Lung (tissue), 11 donors: ENCODE measurements at regions not wholly inside any gene's neighbourhood (a gene's known extent, or its start where the extent isn't known, plus 50 kb on each side); places are given as distances from the start of the nearest gene placed in this dataset.

Experiments used
- ATAC-seq: fragments of 200-7000 bp; cut with Tn5 transposase; one replicate; pipeline ENCODE4 v1.9.1; 2020; ENCODE audit warnings: moderate number of reproducible peaks; ENCODE audit not compliant: insufficient read depth, low FRiP score
- DNase-seq, 3 donors: peaks; one replicate each; pipeline ENCODE4 v3.0.0-alpha.2; 2013 to 2017
- H3K27ac ChIP-seq, 2 donors: one replicate each; pipeline ENCODE4 v1.5.1; 2013; ENCODE audit warnings: mild to moderate bottlenecking in 2 of 2, moderate library complexity in 2 of 2, control low read depth in 1 of 2, inconsistent platforms in 1 of 2, low read depth in 1 of 2, low read length in 1 of 2
- H3K27me3 ChIP-seq, 3 donors: one replicate each; pipeline ENCODE4 v1.5.1; 2013; ENCODE audit warnings: low read length in 2 of 3; ENCODE audit not compliant: control insufficient read depth in 3 of 3, insufficient read depth in 3 of 3
- H3K36me3 ChIP-seq, 4 donors: one replicate each; pipeline ENCODE4 v1.5.1; 2013; ENCODE audit warnings: low read length in 4 of 4, mild to moderate bottlenecking in 1 of 4, moderate library complexity in 1 of 4; ENCODE audit not compliant: control insufficient read depth in 4 of 4, insufficient read depth in 4 of 4
- H3K4me1 ChIP-seq, 5 donors: one replicate each; pipeline ENCODE4 v1.5.1; 2013; ENCODE audit warnings: low read length in 5 of 5, mild to moderate bottlenecking in 2 of 5, moderate library complexity in 1 of 5; ENCODE audit not compliant: control insufficient read depth in 5 of 5, insufficient read depth in 5 of 5
- H3K4me3 ChIP-seq: one replicate; pipeline ENCODE4 v1.5.1; 2013; ENCODE audit warnings: mild to moderate bottlenecking, control low read depth, moderate library complexity
- H3K9ac ChIP-seq, 2 donors: one replicate each; pipeline ENCODE4 v1.5.1; 2013; ENCODE audit warnings: low read length in 2 of 2, control low read depth in 1 of 2; ENCODE audit not compliant: insufficient read depth in 1 of 2
- H3K9me3 ChIP-seq, 4 donors: one replicate each; pipeline ENCODE4 v1.5.1; 2013; ENCODE audit warnings: low read length in 3 of 4, mild to moderate bottlenecking in 1 of 4, moderate library complexity in 1 of 4; ENCODE audit not compliant: control insufficient read depth in 4 of 4, insufficient read depth in 3 of 4
- WGBS, 2 donors: extraction: QIAGEN DNeasy Blood & Tissue Kit; methylation state at CpG; one replicate each; pipeline ENCODE4 v1.1.7; 2013; 5-methylcytosine and 5-hydroxymethylcytosine counted together
- TF ChIP-seq, protein P1 (sequence below): IDR thresholded peaks from 2 replicates; pipeline ENCODE4 v1.5.1; 2012; ENCODE audit warnings: mild to moderate bottlenecking; ENCODE audit errors: control extremely low read depth, extremely low read depth
- donor health status: control.
- donor health status: control.
- donor health status: Bipolar disorder and iron deficiency.
- donor health status: healthy.
- donor health status: DM: yes; HTN: yes; CAD: no.

DNA sequence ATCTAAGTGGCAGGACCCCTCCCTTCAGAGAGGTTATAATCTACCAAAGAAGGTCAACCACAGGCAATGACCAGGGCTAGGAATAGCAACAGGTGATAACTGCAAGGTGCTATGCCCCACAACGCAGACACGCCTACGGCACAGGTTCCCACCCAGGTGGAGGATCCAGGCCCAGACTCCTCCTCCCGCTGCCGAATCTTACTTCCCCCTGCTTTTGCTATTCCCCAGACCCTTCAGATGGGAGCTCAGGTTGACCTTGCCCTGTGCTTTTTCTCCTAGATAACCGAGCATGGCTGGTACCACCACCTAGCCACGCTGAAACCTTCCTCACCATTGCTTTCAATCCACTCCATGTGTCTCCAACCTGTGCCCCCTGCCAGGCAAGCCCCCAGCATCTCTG, 142.2 kb upstream of the IGF1R start:
- H3K36me3 ChIP-seq = no peaks in the 10 kb centered on the region
- DNase-seq (no peak), ATAC-seq (no peak)
- TF ChIP-seq, protein P1, sequence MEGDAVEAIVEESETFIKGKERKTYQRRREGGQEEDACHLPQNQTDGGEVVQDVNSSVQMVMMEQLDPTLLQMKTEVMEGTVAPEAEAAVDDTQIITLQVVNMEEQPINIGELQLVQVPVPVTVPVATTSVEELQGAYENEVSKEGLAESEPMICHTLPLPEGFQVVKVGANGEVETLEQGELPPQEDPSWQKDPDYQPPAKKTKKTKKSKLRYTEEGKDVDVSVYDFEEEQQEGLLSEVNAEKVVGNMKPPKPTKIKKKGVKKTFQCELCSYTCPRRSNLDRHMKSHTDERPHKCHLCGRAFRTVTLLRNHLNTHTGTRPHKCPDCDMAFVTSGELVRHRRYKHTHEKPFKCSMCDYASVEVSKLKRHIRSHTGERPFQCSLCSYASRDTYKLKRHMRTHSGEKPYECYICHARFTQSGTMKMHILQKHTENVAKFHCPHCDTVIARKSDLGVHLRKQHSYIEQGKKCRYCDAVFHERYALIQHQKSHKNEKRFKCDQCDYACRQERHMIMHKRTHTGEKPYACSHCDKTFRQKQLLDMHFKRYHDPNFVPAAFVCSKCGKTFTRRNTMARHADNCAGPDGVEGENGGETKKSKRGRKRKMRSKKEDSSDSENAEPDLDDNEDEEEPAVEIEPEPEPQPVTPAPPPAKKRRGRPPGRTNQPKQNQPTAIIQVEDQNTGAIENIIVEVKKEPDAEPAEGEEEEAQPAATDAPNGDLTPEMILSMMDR = no peak
- WGBS, 2 donors = 87 to 90% methylated on average over 7 of the region's 7 CpGs
- H3K27me3 ChIP-seq = peaks cover 0 to 3% (median 3%) of the 10 kb centered on the region in 3 donors
- H3K4me3 ChIP-seq = no peak overlapping the region
- peaks cover 0 to 34% (median 11%) of the 10 kb centered on the region in 5 donors for H3K4me1 ChIP-seq
- H3K9ac ChIP-seq = no peak overlapping the region
- H3K9me3 ChIP-seq = no peaks in the 10 kb centered on the region
- H3K27ac ChIP-seq = peak overlapping the region in 1 of 2 donors; percentile 15

GRCh38 chr15:98506711-98507110, 141.6 kb upstream of the IGF1R start:
- Histone ChIP-seq H3K27ac (no peak overlapping the region), H3K9me3 (no peaks in the 10 kb centered on the region), H3K4me3 (no peak overlapping the region), H3K4me1 (peaks cover 0 to 34% (median 11%) of the 10 kb centered on the region in 5 donors), H3K36me3 (no peaks in the 10 kb centered on the region), H3K27me3 (peaks cover 0 to 3% (median 3%) of the 10 kb centered on the region in 3 donors), H3K9ac (no peak overlapping the region)
- DNase-seq (no peak), ATAC-seq (no peak)
- 47 to 59% methylated on average over 7 of the region's 7 CpGs for WGBS, 2 donors
- TF ChIP-seq, protein P1 = no peak

GRCh38 chr15:98513428-98513986, 134.8 kb upstream of the IGF1R start:
- DNase-seq (no peak), ATAC-seq (no peak)
- no peak overlapping the region for H3K9ac ChIP-seq
- H3K27ac ChIP-seq = no peak overlapping the region
- H3K4me3 ChIP-seq = no peak overlapping the region
- no peaks in the 10 kb centered on the region for H3K4me1 ChIP-seq
- TF ChIP-seq, protein P1 = no peak
- peaks cover 0 to 3% (median 3%) of the 10 kb centered on the region in 3 donors for H3K27me3 ChIP-seq
- no peaks in the 10 kb centered on the region for H3K36me3 ChIP-seq
- WGBS, 2 donors = 56 to 64% methylated on average over 7 of the region's 7 CpGs
- H3K9me3 ChIP-seq = peaks cover 0 to 2% (median 0%) of the 10 kb centered on the region in 4 donors
